ENCODE measurements at regions not wholly inside any gene's neighbourhood (a gene's known extent, or its start where the extent isn't known, plus 50 kb on each side); places are given as distances from the start of the nearest gene placed in this dataset.
"Not testable (repeated sequence)": the region's sequence is repeated elsewhere in the genome, so short reads cannot be mapped to it uniquely, and the experiment has no call there.

- Histone ChIP-seq H3K27ac (ENCODE audit: low read depth, low read length) (no peak overlapping the region), H3K9me3 (ENCODE audit: control insufficient read depth in 1 of 2, low read length in 2 of 2) (no peaks in the 10 kb centered on the region), H3K4me3 (ENCODE audit: low read depth in 1 of 2, low read length in 2 of 2) (no peak overlapping the region), H3K36me3 (ENCODE audit: control insufficient read depth in 1 of 2, insufficient read depth in 2 of 2, low read length in 2 of 2) (no peaks in the 10 kb centered on the region), H3K9ac (ENCODE audit: low read depth in 1 of 2, low read length in 2 of 2) (no peak overlapping the region), H3K27me3 (ENCODE audit: control insufficient read depth in 1 of 2, insufficient read depth in 2 of 2, low read length in 2 of 2) (no peaks in the 10 kb centered on the region), H3K4me1 (ENCODE audit: control insufficient read depth in 1 of 2, insufficient read depth in 2 of 2, low read length in 2 of 2) (no peaks in the 10 kb centered on the region)
Measured at GRCh38 chr2:14994721-14995120, 362.2 kb downstream of the LRATD1 start.

GRCh38 chr2:14996351-14997014 lies 364.0 kb downstream of the LRATD1 start:
- no peak overlapping the region for H3K9ac ChIP-seq (ENCODE audit: low read depth in 1 of 2, low read length in 2 of 2)
- no peak overlapping the region for H3K27ac ChIP-seq (ENCODE audit: low read depth, low read length)

GRCh38 chr2:14998546-14998945 lies 366.0 kb downstream of the LRATD1 start:
- Histone ChIP-seq H3K9me3 (ENCODE audit: control insufficient read depth in 1 of 2, low read length in 2 of 2) (no peaks in the 10 kb centered on the region), H3K9ac (ENCODE audit: low read depth in 1 of 2, low read length in 2 of 2) (no peak overlapping the region), H3K4me1 (ENCODE audit: control insufficient read depth in 1 of 2, insufficient read depth in 2 of 2, low read length in 2 of 2) (no peaks in the 10 kb centered on the region), H3K27me3 (ENCODE audit: control insufficient read depth in 1 of 2, insufficient read depth in 2 of 2, low read length in 2 of 2) (no peaks in the 10 kb centered on the region), H3K27ac (ENCODE audit: low read depth, low read length) (no peak overlapping the region), H3K4me3 (ENCODE audit: low read depth in 1 of 2, low read length in 2 of 2) (no peak overlapping the region), H3K36me3 (ENCODE audit: control insufficient read depth in 1 of 2, insufficient read depth in 2 of 2, low read length in 2 of 2) (no peaks in the 10 kb centered on the region)

More at GRCh38 chr2:14996351-14997014, 364.0 kb downstream of the LRATD1 start:
- Histone ChIP-seq H3K4me1 (ENCODE audit: control insufficient read depth in 1 of 2, insufficient read depth in 2 of 2, low read length in 2 of 2) (no peaks in the 10 kb centered on the region), H3K9me3 (ENCODE audit: control insufficient read depth in 1 of 2, low read length in 2 of 2) (no peaks in the 10 kb centered on the region), H3K36me3 (ENCODE audit: control insufficient read depth in 1 of 2, insufficient read depth in 2 of 2, low read length in 2 of 2) (no peaks in the 10 kb centered on the region), H3K27me3 (ENCODE audit: control insufficient read depth in 1 of 2, insufficient read depth in 2 of 2, low read length in 2 of 2) (no peaks in the 10 kb centered on the region), H3K4me3 (ENCODE audit: low read depth in 1 of 2, low read length in 2 of 2) (no peak overlapping the region)

- H3K9ac ChIP-seq (ENCODE audit: low read depth in 1 of 2, low read length in 2 of 2), result no peak overlapping the region
- no peak overlapping the region for H3K4me3 ChIP-seq (ENCODE audit: low read depth in 1 of 2, low read length in 2 of 2)
- no peaks in the 10 kb centered on the region for H3K4me1 ChIP-seq (ENCODE audit: control insufficient read depth in 1 of 2, insufficient read depth in 2 of 2, low read length in 2 of 2)
- H3K9me3 ChIP-seq (ENCODE audit: control insufficient read depth in 1 of 2, low read length in 2 of 2), result no peaks in the 10 kb centered on the region
- no peaks in the 10 kb centered on the region for H3K27me3 ChIP-seq (ENCODE audit: control insufficient read depth in 1 of 2, insufficient read depth in 2 of 2, low read length in 2 of 2)
- H3K27ac ChIP-seq (ENCODE audit: low read depth, low read length), result no peak overlapping the region
- H3K36me3 ChIP-seq (ENCODE audit: control insufficient read depth in 1 of 2, insufficient read depth in 2 of 2, low read length in 2 of 2), result no peaks in the 10 kb centered on the region
Measured at GRCh38 chr2:14999114-14999661, 366.7 kb downstream of the LRATD1 start.

- not testable (repeated sequence) for H3K36me3 ChIP-seq (ENCODE audit: control insufficient read depth in 1 of 2, insufficient read depth in 2 of 2, low read length in 2 of 2); H3K4me3 ChIP-seq (ENCODE audit: low read depth in 1 of 2, low read length in 2 of 2); H3K9me3 ChIP-seq (ENCODE audit: control insufficient read depth in 1 of 2, low read length in 2 of 2); H3K27me3 ChIP-seq (ENCODE audit: control insufficient read depth in 1 of 2, insufficient read depth in 2 of 2, low read length in 2 of 2); H3K27ac ChIP-seq (ENCODE audit: low read depth, low read length); H3K4me1 ChIP-seq (ENCODE audit: control insufficient read depth in 1 of 2, insufficient read depth in 2 of 2, low read length in 2 of 2); H3K9ac ChIP-seq (ENCODE audit: low read depth in 1 of 2, low read length in 2 of 2)
Measured at GRCh38 chr2:15002519-15002918, 370.0 kb downstream of the LRATD1 start.

GRCh38 chr2:15006667-15007066 lies 374.1 kb downstream of the LRATD1 start:
- no peaks in the 10 kb centered on the region for H3K36me3 ChIP-seq (ENCODE audit: control insufficient read depth in 1 of 2, insufficient read depth in 2 of 2, low read length in 2 of 2)
- H3K27ac ChIP-seq (ENCODE audit: low read depth, low read length), result no peak overlapping the region
- no peak overlapping the region for H3K9ac ChIP-seq (ENCODE audit: low read depth in 1 of 2, low read length in 2 of 2)
- H3K27me3 ChIP-seq (ENCODE audit: control insufficient read depth in 1 of 2, insufficient read depth in 2 of 2, low read length in 2 of 2), result no peaks in the 10 kb centered on the region
- no peaks in the 10 kb centered on the region for H3K9me3 ChIP-seq (ENCODE audit: control insufficient read depth in 1 of 2, low read length in 2 of 2)
- no peak overlapping the region for H3K4me3 ChIP-seq (ENCODE audit: low read depth in 1 of 2, low read length in 2 of 2)
- no peaks in the 10 kb centered on the region for H3K4me1 ChIP-seq (ENCODE audit: control insufficient read depth in 1 of 2, insufficient read depth in 2 of 2, low read length in 2 of 2)

GRCh38 chr2:15009681-15010080 lies 377.2 kb downstream of the LRATD1 start:
- Histone ChIP-seq H3K27me3 (ENCODE audit: control insufficient read depth in 1 of 2, insufficient read depth in 2 of 2, low read length in 2 of 2) (no peaks in the 10 kb centered on the region), H3K36me3 (ENCODE audit: control insufficient read depth in 1 of 2, insufficient read depth in 2 of 2, low read length in 2 of 2) (no peaks in the 10 kb centered on the region), H3K9me3 (ENCODE audit: control insufficient read depth in 1 of 2, low read length in 2 of 2) (no peaks in the 10 kb centered on the region), H3K9ac (ENCODE audit: low read depth in 1 of 2, low read length in 2 of 2) (no peak overlapping the region), H3K27ac (ENCODE audit: low read depth, low read length) (no peak overlapping the region), H3K4me1 (ENCODE audit: control insufficient read depth in 1 of 2, insufficient read depth in 2 of 2, low read length in 2 of 2) (no peaks in the 10 kb centered on the region), H3K4me3 (ENCODE audit: low read depth in 1 of 2, low read length in 2 of 2) (no peak overlapping the region)

GRCh38 chr2:15010346-15010745 lies 377.8 kb downstream of the LRATD1 start:
- H3K27ac ChIP-seq (ENCODE audit: low read depth, low read length), result no peak overlapping the region
- no peak overlapping the region for H3K4me3 ChIP-seq (ENCODE audit: low read depth in 1 of 2, low read length in 2 of 2)
- H3K4me1 ChIP-seq (ENCODE audit: control insufficient read depth in 1 of 2, insufficient read depth in 2 of 2, low read length in 2 of 2), result no peaks in the 10 kb centered on the region
- no peak overlapping the region for H3K9ac ChIP-seq (ENCODE audit: low read depth in 1 of 2, low read length in 2 of 2)
- no peaks in the 10 kb centered on the region for H3K27me3 ChIP-seq (ENCODE audit: control insufficient read depth in 1 of 2, insufficient read depth in 2 of 2, low read length in 2 of 2)
- no peaks in the 10 kb centered on the region for H3K36me3 ChIP-seq (ENCODE audit: control insufficient read depth in 1 of 2, insufficient read depth in 2 of 2, low read length in 2 of 2)
- H3K9me3 ChIP-seq (ENCODE audit: control insufficient read depth in 1 of 2, low read length in 2 of 2), result no peaks in the 10 kb centered on the region

- Histone ChIP-seq H3K27ac (ENCODE audit: low read depth, low read length) (no peak overlapping the region), H3K27me3 (ENCODE audit: control insufficient read depth in 1 of 2, insufficient read depth in 2 of 2, low read length in 2 of 2) (no peaks in the 10 kb centered on the region), H3K9ac (ENCODE audit: low read depth in 1 of 2, low read length in 2 of 2) (no peak overlapping the region), H3K4me1 (ENCODE audit: control insufficient read depth in 1 of 2, insufficient read depth in 2 of 2, low read length in 2 of 2) (no peaks in the 10 kb centered on the region), H3K9me3 (ENCODE audit: control insufficient read depth in 1 of 2, low read length in 2 of 2) (no peaks in the 10 kb centered on the region), H3K36me3 (ENCODE audit: control insufficient read depth in 1 of 2, insufficient read depth in 2 of 2, low read length in 2 of 2) (no peaks in the 10 kb centered on the region), H3K4me3 (ENCODE audit: low read depth in 1 of 2, low read length in 2 of 2) (no peak overlapping the region)
Measured at GRCh38 chr2:15018814-15019213, 386.3 kb downstream of the LRATD1 start.

GRCh38 chr2:15023221-15023620 lies 390.7 kb downstream of the LRATD1 start:
- Histone ChIP-seq H3K36me3 (ENCODE audit: control insufficient read depth in 1 of 2, insufficient read depth in 2 of 2, low read length in 2 of 2) (no peaks in the 10 kb centered on the region), H3K27ac (ENCODE audit: low read depth, low read length) (no peak overlapping the region), H3K4me3 (ENCODE audit: low read depth in 1 of 2, low read length in 2 of 2) (no peak overlapping the region), H3K9me3 (ENCODE audit: control insufficient read depth in 1 of 2, low read length in 2 of 2) (no peaks in the 10 kb centered on the region), H3K9ac (ENCODE audit: low read depth in 1 of 2, low read length in 2 of 2) (no peak overlapping the region), H3K27me3 (ENCODE audit: control insufficient read depth in 1 of 2, insufficient read depth in 2 of 2, low read length in 2 of 2) (no peaks in the 10 kb centered on the region), H3K4me1 (ENCODE audit: control insufficient read depth in 1 of 2, insufficient read depth in 2 of 2, low read length in 2 of 2) (no peaks in the 10 kb centered on the region)
